ENCODE measurements at regions not wholly inside any gene's neighbourhood (a gene's known extent, or its start where the extent isn't known, plus 50 kb on each side); places are given as distances from the start of the nearest gene placed in this dataset.

GRCh38 chr5:90337449-90338052 is 72.0 kb downstream of the CETN3 start:
- TF ChIP-seq CTCF (conservative IDR thresholded peaks at IDR 0.05; ENCODE audit: low read length) (no peak), EZH2phosphoT487 (IDR thresholded peaks at IDR 0.05; ENCODE audit: borderline replicate concordance, low read depth, low read length) (no peak)

All from OCI-LY7 (cell line).